ENCODE measurements at regions not wholly inside any gene's neighbourhood (a gene's known extent, or its start where the extent isn't known, plus 50 kb on each side); places are given as distances from the start of the nearest gene placed in this dataset.

DNA sequence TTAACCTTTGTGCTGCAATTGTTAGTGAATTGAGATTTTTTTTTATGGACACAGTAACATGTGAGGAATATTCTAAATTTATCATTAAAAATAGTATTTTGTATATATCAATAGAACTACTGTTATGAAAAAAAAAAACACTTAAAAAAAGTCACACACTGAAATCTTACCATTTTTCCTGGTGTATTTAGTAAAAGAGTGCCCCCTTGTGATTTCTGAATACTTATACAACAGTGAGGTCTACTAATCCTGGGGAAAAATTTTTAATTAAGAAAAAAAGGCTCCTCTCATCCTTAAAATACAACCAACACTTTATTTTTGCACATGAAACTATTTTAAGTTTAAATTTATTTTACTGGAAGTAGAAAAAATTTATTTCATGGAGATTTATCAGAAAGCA lies 56.4 kb upstream of the SPOCK3 start:
- TF ChIP-seq POLR2A (IDR thresholded peaks at IDR 0.05; ENCODE audit: low read depth, low read length) (no peak), POLR2AphosphoS5 (IDR thresholded peaks at IDR 0.05; ENCODE audit: low read depth, low read length) (no peak)

Data from GM12892 (cell line).